SK-N-SH (cell line): ENCODE measurements at regions not wholly inside any gene's neighbourhood (a gene's known extent, or its start where the extent isn't known, plus 50 kb on each side); places are given as distances from the start of the nearest gene placed in this dataset.

Source experiments
- CTCF ChIA-PET: fragments of 300-600, 350-600 bp; formaldehyde crosslinking; extraction: SDS; loops from one replicate; lab custom pipeline; 2021; lab: Yijun Ruan, JAX
- POLR2A ChIA-PET: fragments of 350-600 bp; sonication (Branson Sonifier 250); formaldehyde crosslinking; extraction: SDS; loops from one replicate; lab custom pipeline; 2020; ENCODE audit warnings: antibody characterized with exemption, inconsistent platforms; lab: Yijun Ruan, JAX
- DNase-seq: peaks from one replicate; pipeline ENCODE4 v3.0.0; 2012
- H2AFZ ChIP-seq: fragments of 200-600 bp; sonication (generic); 2 replicates; pipeline ENCODE4 v1.8.1; 2016; ENCODE audit warnings: antibody characterized with exemption, mild to moderate bottlenecking, low read depth
- H3F3A ChIP-seq: fragments of 200-600 bp; sonication (generic); replicated peaks from 2 replicates; pipeline ENCODE3; 2016; ENCODE audit warnings: antibody characterized with exemption, mild to moderate bottlenecking; ENCODE audit not compliant: insufficient read depth
- H3K27ac ChIP-seq, 2 experiments: fragments of 200-500 bp in 1 of 2; fragments of 200-600 bp in 1 of 2; sonication (Bioruptor generic) in 1 of 2; sonication (generic), shearing (Covaris generic) in 1 of 2; 2 replicates each; pipeline versions ENCODE4 v1.5.1 to v1.6.1; 2014 to 2016; ENCODE audit warnings: low read depth in 2 of 2, inconsistent platforms in 1 of 2, low read length in 1 of 2, mild to moderate bottlenecking in 1 of 2, mixed read lengths in 1 of 2
- H3K27me3 ChIP-seq: fragments of 200-600 bp; sonication (generic), shearing (Covaris generic); 2 replicates; pipeline ENCODE4 v1.6.1; 2016; ENCODE audit warnings: mixed run types; ENCODE audit not compliant: insufficient read depth
- H3K36me3 ChIP-seq, 2 experiments: fragments of 200-500 bp in 1 of 2; fragments of 200-600 bp in 1 of 2; sonication (Bioruptor generic) in 1 of 2; sonication (generic) in 1 of 2; replicated peaks in 1 of 2; 2 replicates each; pipeline versions ENCODE3 to v1.5.1; 2014 to 2016; ENCODE audit warnings: low read length in 1 of 2, mild to moderate bottlenecking in 1 of 2; ENCODE audit not compliant: insufficient read depth in 2 of 2, control insufficient read depth in 1 of 2
- H3K4me1 ChIP-seq, 2 experiments: fragments of 200-500 bp in 1 of 2; fragments of 200-600 bp in 1 of 2; sonication (Bioruptor generic) in 1 of 2; sonication (generic), shearing (Covaris generic) in 1 of 2; 2 replicates each; pipeline versions ENCODE4 v1.5.1 to v1.6.1; 2014 to 2016; ENCODE audit warnings: low read depth in 1 of 2, low read length in 1 of 2, mixed run types in 1 of 2; ENCODE audit not compliant: insufficient read depth in 2 of 2, control insufficient read depth in 1 of 2
- H3K4me2 ChIP-seq: fragments of 200-600 bp; sonication (generic), shearing (Covaris generic); 2 replicates; pipeline ENCODE4 v1.6.1; 2017; ENCODE audit warnings: mixed run types
- H3K4me3 ChIP-seq, 2 experiments: fragments of 200-500 bp in 1 of 2; fragments of 200-600 bp in 1 of 2; sonication (Bioruptor generic) in 1 of 2; sonication (generic), shearing (Covaris generic) in 1 of 2; 2 replicates each; pipeline versions ENCODE4 v1.5.1 to v1.8.1; 2014 to 2016; ENCODE audit warnings: low read depth in 2 of 2, inconsistent platforms in 1 of 2, low read length in 1 of 2, mild to moderate bottlenecking in 1 of 2, mixed read lengths in 1 of 2, moderate library complexity in 1 of 2
- H3K79me2 ChIP-seq: fragments of 200-600 bp; sonication (generic); 2 replicates; pipeline ENCODE4 v1.8.1; 2017; ENCODE audit warnings: mild to moderate bottlenecking; ENCODE audit not compliant: insufficient read depth
- H3K9ac ChIP-seq: fragments of 200-600 bp; sonication (generic); 2 replicates; pipeline ENCODE4 v1.6.1; 2017; ENCODE audit warnings: mixed run types
- H3K9me2 ChIP-seq: fragments of 200-600 bp; sonication (generic); 2 replicates; pipeline ENCODE4 v1.6.1; 2017; ENCODE audit warnings: mixed run types
- H3K9me3 ChIP-seq: fragments of 200-600 bp; sonication (generic); 2 replicates; pipeline ENCODE4 v1.6.1; 2017; ENCODE audit warnings: mixed run types, mild to moderate bottlenecking, moderate library complexity
- H4K20me1 ChIP-seq: fragments of 200-600 bp; sonication (generic); 2 replicates; pipeline ENCODE4 v1.6.1; 2017; ENCODE audit warnings: mild to moderate bottlenecking, mixed run types; ENCODE audit not compliant: insufficient read depth
- EP300 ChIP-seq, 2 experiments: IDR thresholded peaks; 2 replicates each; pipeline versions ENCODE4 v1.4.0 to v1.6.1; 2012; ENCODE audit warnings: borderline replicate concordance in 1 of 2, low read depth in 1 of 2, low read length in 1 of 2
- GABPA ChIP-seq: IDR thresholded peaks from 2 replicates; pipeline ENCODE4 v1.4.0; 2012; ENCODE audit warnings: low read depth, mild to moderate bottlenecking
- GATA2 ChIP-seq: sonication (generic); formaldehyde crosslinking; IDR thresholded peaks from 2 replicates; pipeline ENCODE4 v1.5.0; 2020; ENCODE audit warnings: mild to moderate bottlenecking, missing genetic modification reagents
- JUND ChIP-seq: IDR thresholded peaks from 2 replicates; pipeline ENCODE4 v1.4.0; 2012
- NFIC ChIP-seq: IDR thresholded peaks from 2 replicates; pipeline ENCODE4 v1.4.0; 2012; ENCODE audit warnings: borderline replicate concordance
- NRF1 ChIP-seq: IDR thresholded peaks from 2 replicates; pipeline ENCODE4 v1.6.1; 2012; ENCODE audit warnings: low read depth, mild to moderate bottlenecking, low read length
- POLR2AphosphoS5 ChIP-seq: IDR thresholded peaks from 2 replicates; pipeline ENCODE4 v1.6.1; 2012; ENCODE audit warnings: low read depth, low read length
- RCOR1 ChIP-seq: fragments of 150-350 bp; IDR thresholded peaks from 2 replicates; pipeline ENCODE4 v1.6.1; 2017; ENCODE audit warnings: antibody characterized with exemption, low read length
- RFX5 ChIP-seq: IDR thresholded peaks from 2 replicates; pipeline ENCODE4 v1.6.1; 2012; ENCODE audit warnings: mild to moderate bottlenecking, improper control_type of control experiment, low read length
- RXRA ChIP-seq: IDR thresholded peaks from 2 replicates; pipeline ENCODE4 v1.4.0; 2012; ENCODE audit warnings: low read depth, mild to moderate bottlenecking, borderline replicate concordance
- SIN3A ChIP-seq: IDR thresholded peaks from 2 replicates; pipeline ENCODE4 v1.6.1; 2012; ENCODE audit warnings: low read depth, mild to moderate bottlenecking, low read length, moderate library complexity, borderline replicate concordance
- TAF1 ChIP-seq: IDR thresholded peaks from 2 replicates; pipeline ENCODE4 v1.6.1; 2012; ENCODE audit warnings: low read depth, mild to moderate bottlenecking, low read length, moderate library complexity, borderline replicate concordance
- WGBS: methylation state at CpG from one replicate; pipeline ENCODE4 v1.1.6; 2017; ENCODE audit warnings: low lambda C conversion rate; 5-methylcytosine and 5-hydroxymethylcytosine counted together
- TF ChIP-seq, protein P1 (sequence below): IDR thresholded peaks from 2 replicates; pipeline ENCODE4 v1.4.0; 2012; ENCODE audit warnings: low read depth, borderline replicate concordance
- TF ChIP-seq, protein P2 (sequence below): IDR thresholded peaks from 2 replicates; pipeline ENCODE4; 2012
- TF ChIP-seq, protein P3 (sequence below): fragments of 200-600 bp; sonication (generic); IDR thresholded peaks from 2 replicates; pipeline ENCODE4 v1.6.1; 2017; ENCODE audit warnings: antibody characterized with exemption, mild to moderate bottlenecking, moderate library complexity
- TF ChIP-seq, protein P4 (sequence below): fragments of 150-350 bp; IDR thresholded peaks from 2 replicates; pipeline ENCODE4 v1.6.1; 2017; ENCODE audit warnings: antibody characterized with exemption, low read length, low read depth, borderline replicate concordance
- TF ChIP-seq, protein P5 (sequence below): fragments of 150-350 bp; IDR thresholded peaks from 2 replicates; pipeline ENCODE4 v1.6.1; 2016; ENCODE audit warnings: mild to moderate bottlenecking, low read depth, low read length

DNA sequence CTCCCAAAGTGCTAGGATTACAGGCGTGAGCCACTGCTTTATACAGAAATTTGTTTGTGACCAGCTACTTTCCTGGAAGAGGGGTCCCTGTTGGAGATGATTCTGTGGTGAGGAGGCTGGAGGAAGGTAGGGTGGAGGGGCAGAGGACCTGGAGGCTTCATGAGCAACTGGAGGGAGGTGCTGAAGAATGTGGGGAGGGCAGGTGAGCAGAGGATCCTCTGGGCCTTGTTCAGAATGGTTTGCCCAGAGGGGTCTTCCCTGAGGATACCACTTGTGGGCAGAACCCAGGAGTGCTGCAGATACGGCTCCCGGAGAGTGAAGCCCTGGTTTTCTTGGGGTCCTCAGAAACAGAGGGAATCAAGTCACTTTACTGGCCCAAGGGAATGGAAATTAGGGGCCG is 67.2 kb upstream of the WDR26 start:
- 99% methylated on average over 4 of the region's 4 CpGs for WGBS
- POLR2A ChIA-PET = no interaction called here

More for the DNA sequence above, 67.2 kb upstream of the WDR26 start:
- CTCF ChIA-PET = interaction anchor here (0.8 to 4.4 kb wide), 2 partner anchors 11 to 45 kb away, joined by 3 to 33 read pairs; no protein-coding TSS in a partner anchor
- Histone ChIP-seq H2AFZ (no peak overlapping the region), H3K4me2 (no peak overlapping the region), H3K9ac (no peak overlapping the region), H3K27ac (no peak overlapping the region), H3K9me2 (no peaks in the 10 kb centered on the region), H3F3A (peaks cover 45% of the 10 kb centered on the region), H3K9me3 (no peaks in the 10 kb centered on the region), H4K20me1 (no peaks in the 10 kb centered on the region), H3K79me2 (no peaks in the 10 kb centered on the region), H3K27me3 (no peaks in the 10 kb centered on the region), H3K4me3 (no peak overlapping the region), H3K4me1 (peaks cover 41 to 56% of the 10 kb centered on the region in 2 experiments), H3K36me3 (no peaks in the 10 kb centered on the region)
- TF ChIP-seq, protein P1, sequence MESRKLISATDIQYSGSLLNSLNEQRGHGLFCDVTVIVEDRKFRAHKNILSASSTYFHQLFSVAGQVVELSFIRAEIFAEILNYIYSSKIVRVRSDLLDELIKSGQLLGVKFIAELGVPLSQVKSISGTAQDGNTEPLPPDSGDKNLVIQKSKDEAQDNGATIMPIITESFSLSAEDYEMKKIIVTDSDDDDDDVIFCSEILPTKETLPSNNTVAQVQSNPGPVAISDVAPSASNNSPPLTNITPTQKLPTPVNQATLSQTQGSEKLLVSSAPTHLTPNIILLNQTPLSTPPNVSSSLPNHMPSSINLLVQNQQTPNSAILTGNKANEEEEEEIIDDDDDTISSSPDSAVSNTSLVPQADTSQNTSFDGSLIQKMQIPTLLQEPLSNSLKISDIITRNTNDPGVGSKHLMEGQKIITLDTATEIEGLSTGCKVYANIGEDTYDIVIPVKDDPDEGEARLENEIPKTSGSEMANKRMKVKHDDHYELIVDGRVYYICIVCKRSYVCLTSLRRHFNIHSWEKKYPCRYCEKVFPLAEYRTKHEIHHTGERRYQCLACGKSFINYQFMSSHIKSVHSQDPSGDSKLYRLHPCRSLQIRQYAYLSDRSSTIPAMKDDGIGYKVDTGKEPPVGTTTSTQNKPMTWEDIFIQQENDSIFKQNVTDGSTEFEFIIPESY = no peak
- TF ChIP-seq SIN3A = no peak
- no peak for TF ChIP-seq RCOR1
- no peak for TF ChIP-seq GATA2
- TF ChIP-seq, protein P2, sequence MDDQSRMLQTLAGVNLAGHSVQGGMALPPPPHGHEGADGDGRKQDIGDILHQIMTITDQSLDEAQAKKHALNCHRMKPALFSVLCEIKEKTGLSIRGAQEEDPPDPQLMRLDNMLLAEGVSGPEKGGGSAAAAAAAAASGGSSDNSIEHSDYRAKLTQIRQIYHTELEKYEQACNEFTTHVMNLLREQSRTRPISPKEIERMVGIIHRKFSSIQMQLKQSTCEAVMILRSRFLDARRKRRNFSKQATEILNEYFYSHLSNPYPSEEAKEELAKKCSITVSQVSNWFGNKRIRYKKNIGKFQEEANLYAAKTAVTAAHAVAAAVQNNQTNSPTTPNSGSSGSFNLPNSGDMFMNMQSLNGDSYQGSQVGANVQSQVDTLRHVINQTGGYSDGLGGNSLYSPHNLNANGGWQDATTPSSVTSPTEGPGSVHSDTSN = no peak
- no peak for TF ChIP-seq NFIC
- no peak for TF ChIP-seq RFX5
- no peak for TF ChIP-seq TAF1
- TF ChIP-seq, protein P3, sequence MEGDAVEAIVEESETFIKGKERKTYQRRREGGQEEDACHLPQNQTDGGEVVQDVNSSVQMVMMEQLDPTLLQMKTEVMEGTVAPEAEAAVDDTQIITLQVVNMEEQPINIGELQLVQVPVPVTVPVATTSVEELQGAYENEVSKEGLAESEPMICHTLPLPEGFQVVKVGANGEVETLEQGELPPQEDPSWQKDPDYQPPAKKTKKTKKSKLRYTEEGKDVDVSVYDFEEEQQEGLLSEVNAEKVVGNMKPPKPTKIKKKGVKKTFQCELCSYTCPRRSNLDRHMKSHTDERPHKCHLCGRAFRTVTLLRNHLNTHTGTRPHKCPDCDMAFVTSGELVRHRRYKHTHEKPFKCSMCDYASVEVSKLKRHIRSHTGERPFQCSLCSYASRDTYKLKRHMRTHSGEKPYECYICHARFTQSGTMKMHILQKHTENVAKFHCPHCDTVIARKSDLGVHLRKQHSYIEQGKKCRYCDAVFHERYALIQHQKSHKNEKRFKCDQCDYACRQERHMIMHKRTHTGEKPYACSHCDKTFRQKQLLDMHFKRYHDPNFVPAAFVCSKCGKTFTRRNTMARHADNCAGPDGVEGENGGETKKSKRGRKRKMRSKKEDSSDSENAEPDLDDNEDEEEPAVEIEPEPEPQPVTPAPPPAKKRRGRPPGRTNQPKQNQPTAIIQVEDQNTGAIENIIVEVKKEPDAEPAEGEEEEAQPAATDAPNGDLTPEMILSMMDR = no peak
- TF ChIP-seq, protein P4, sequence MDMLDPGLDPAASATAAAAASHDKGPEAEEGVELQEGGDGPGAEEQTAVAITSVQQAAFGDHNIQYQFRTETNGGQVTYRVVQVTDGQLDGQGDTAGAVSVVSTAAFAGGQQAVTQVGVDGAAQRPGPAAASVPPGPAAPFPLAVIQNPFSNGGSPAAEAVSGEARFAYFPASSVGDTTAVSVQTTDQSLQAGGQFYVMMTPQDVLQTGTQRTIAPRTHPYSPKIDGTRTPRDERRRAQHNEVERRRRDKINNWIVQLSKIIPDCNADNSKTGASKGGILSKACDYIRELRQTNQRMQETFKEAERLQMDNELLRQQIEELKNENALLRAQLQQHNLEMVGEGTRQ = no peak
- no peak for TF ChIP-seq POLR2AphosphoS5
- TF ChIP-seq JUND = no peak
- TF ChIP-seq RXRA = no peak
- no peak for TF ChIP-seq NRF1
- TF ChIP-seq GABPA = no peak
- no peak for TF ChIP-seq EP300 (IDR thresholded peaks at IDR 0.05; ENCODE audit: borderline replicate concordance in 1 of 2, low read depth in 1 of 2, low read length in 1 of 2)
- TF ChIP-seq, protein P5, sequence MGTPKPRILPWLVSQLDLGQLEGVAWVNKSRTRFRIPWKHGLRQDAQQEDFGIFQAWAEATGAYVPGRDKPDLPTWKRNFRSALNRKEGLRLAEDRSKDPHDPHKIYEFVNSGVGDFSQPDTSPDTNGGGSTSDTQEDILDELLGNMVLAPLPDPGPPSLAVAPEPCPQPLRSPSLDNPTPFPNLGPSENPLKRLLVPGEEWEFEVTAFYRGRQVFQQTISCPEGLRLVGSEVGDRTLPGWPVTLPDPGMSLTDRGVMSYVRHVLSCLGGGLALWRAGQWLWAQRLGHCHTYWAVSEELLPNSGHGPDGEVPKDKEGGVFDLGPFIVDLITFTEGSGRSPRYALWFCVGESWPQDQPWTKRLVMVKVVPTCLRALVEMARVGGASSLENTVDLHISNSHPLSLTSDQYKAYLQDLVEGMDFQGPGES = no peak
- DNase-seq = no peak
